Prostate gland (tissue), 2 donors: ENCODE measurements at regions not wholly inside any gene's neighbourhood (a gene's known extent, or its start where the extent isn't known, plus 50 kb on each side); places are given as distances from the start of the nearest gene placed in this dataset.

Source experiments
- POLR2A ChIP-seq: fragments of 450-650 bp; IDR thresholded peaks from one replicate; pipeline ENCODE4 v1.6.1; 2016; ENCODE audit warnings: antibody characterized with exemption, mild to moderate bottlenecking
- POLR2AphosphoS5 ChIP-seq: sonication (generic); formaldehyde crosslinking; IDR thresholded peaks from one replicate; pipeline ENCODE4 v1.6.1; 2017; ENCODE audit warnings: antibody characterized with exemption
- TF ChIP-seq, protein P1 (sequence below), 4 experiments: fragments of 200-600 bp in 2 of 4; fragments of 450-650 bp in 2 of 4; sonication (generic) in 2 of 4; IDR thresholded peaks; 1 replicate in 3 of 4; 2 replicates in 1 of 4; pipeline ENCODE4 v1.5.1; 2016 to 2019; ENCODE audit warnings: antibody characterized with exemption in 4 of 4, mild to moderate bottlenecking in 2 of 4, moderate library complexity in 2 of 4

DNA sequence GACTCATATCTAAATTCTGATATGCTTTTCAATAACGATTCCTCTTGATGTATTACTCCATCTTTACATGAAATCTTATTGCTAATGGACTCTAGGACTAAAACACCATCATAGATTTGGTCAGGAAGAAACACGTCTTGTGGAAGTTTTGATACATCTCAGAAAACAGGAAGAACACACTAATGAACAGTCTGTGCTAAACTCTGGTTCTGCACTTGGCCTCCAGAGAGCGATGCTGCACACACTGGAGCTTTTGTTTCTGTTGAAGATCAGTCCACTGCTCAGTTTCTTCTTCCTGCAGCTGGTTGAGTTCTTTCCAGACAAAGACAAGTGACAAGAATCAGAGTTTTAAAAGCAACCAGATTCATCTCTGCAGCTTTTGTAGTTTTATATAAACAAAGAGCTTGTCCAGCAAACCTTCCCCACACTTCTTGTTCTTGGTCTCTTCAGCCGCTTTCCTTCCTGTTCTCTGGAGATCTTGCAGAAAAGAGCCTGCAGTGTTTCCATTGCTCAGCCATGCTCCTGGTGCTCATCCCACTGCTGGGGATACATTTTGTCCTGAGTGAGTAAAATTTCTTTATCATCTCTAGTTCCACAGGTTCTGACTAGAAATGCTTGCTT is 229.1 kb upstream of the OR4E1 start:
- TF ChIP-seq POLR2A (no peak), POLR2AphosphoS5 (no peak)
- TF ChIP-seq, protein P1, sequence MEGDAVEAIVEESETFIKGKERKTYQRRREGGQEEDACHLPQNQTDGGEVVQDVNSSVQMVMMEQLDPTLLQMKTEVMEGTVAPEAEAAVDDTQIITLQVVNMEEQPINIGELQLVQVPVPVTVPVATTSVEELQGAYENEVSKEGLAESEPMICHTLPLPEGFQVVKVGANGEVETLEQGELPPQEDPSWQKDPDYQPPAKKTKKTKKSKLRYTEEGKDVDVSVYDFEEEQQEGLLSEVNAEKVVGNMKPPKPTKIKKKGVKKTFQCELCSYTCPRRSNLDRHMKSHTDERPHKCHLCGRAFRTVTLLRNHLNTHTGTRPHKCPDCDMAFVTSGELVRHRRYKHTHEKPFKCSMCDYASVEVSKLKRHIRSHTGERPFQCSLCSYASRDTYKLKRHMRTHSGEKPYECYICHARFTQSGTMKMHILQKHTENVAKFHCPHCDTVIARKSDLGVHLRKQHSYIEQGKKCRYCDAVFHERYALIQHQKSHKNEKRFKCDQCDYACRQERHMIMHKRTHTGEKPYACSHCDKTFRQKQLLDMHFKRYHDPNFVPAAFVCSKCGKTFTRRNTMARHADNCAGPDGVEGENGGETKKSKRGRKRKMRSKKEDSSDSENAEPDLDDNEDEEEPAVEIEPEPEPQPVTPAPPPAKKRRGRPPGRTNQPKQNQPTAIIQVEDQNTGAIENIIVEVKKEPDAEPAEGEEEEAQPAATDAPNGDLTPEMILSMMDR (IDR thresholded peaks at IDR 0.05): peak in 1 of 4 experiments; percentile 12
